SK-N-MC (cell line): ENCODE measurements at regions not wholly inside any gene's neighbourhood (a gene's known extent, or its start where the extent isn't known, plus 50 kb on each side); places are given as distances from the start of the nearest gene placed in this dataset.

ENCODE experiments used
- EZH2 ChIP-seq: fragments of 200-600 bp; sonication (generic); IDR thresholded peaks from one replicate; pipeline ENCODE4 v1.6.1; 2017; ENCODE audit warnings: antibody characterized with exemption
- POLR2AphosphoS5 ChIP-seq: IDR thresholded peaks from 2 replicates; pipeline ENCODE4 v1.6.1; 2012; ENCODE audit warnings: mild to moderate bottlenecking, low read depth, low read length, borderline replicate concordance

DNA sequence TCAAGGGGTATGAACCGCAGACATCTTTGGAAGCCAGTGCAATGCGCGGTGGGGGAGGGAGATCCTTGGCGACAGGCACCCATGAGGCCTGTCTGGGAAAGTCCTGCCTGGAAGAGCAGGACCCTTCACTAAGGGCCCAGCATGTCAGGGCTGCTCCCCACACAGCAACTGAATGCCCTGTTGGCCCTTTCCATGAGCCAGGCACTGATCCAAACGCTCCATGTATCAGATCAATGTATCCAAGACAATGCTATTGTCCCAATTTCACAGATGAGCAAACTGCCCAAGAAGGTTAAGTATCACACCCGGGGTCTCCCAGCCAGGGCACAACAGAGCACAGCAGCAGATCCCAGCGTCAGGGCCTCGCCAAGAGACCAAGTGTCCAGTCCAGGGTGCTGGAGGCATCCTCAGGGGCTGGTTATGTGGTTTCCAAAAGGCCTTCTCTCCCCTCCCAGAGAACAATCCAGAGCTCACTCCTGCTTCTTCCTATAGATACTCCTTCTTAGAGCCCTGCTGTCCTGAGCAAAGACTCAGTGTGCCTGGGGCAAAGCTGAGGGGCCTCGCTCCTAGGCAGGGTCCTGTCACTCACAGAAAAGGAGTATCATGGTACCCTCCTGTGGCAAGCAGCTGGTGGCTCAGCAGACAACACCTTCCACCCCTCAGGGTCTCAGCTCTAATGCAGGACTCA is 328.0 kb downstream of the NPHP4 start:
- TF ChIP-seq POLR2AphosphoS5: no peak
- TF ChIP-seq EZH2: no peak
